Adrenal gland (tissue), 5 donors: ENCODE measurements at regions not wholly inside any gene's neighbourhood (a gene's known extent, or its start where the extent isn't known, plus 50 kb on each side); places are given as distances from the start of the nearest gene placed in this dataset.

ENCODE experiments used
- CTCF ChIP-seq, 6 experiments: fragments of 450-650 bp in 4 of 6; fragments of 200-600 bp in 2 of 6; sonication (generic) in 1 of 6; IDR thresholded peaks; 1 replicate in 5 of 6; 2 replicates in 1 of 6; pipeline versions ENCODE4 v1.5.1 to v1.8.0; 2016 to 2021; ENCODE audit warnings: antibody characterized with exemption in 6 of 6, mild to moderate bottlenecking in 2 of 6, moderate library complexity in 1 of 6
- POLR2A ChIP-seq, 2 donors: fragments of 450-650 bp; IDR thresholded peaks; one replicate each; pipeline ENCODE4 v1.6.1; 2017; ENCODE audit warnings: antibody characterized with exemption in 2 of 2, mild to moderate bottlenecking in 2 of 2, moderate library complexity in 1 of 2
- donor health status: DM: no; HTN: no; CAD: no.

- no peak for TF ChIP-seq POLR2A (IDR thresholded peaks at IDR 0.05)
- TF ChIP-seq CTCF (IDR thresholded peaks at IDR 0.05), result no peak
These were observed 205.2 kb upstream of the EEA1 start for GRCh38 chr12:93134175-93134890.
